ENCODE measurements at regions not wholly inside any gene's neighbourhood (a gene's known extent, or its start where the extent isn't known, plus 50 kb on each side); places are given as distances from the start of the nearest gene placed in this dataset.

DNA sequence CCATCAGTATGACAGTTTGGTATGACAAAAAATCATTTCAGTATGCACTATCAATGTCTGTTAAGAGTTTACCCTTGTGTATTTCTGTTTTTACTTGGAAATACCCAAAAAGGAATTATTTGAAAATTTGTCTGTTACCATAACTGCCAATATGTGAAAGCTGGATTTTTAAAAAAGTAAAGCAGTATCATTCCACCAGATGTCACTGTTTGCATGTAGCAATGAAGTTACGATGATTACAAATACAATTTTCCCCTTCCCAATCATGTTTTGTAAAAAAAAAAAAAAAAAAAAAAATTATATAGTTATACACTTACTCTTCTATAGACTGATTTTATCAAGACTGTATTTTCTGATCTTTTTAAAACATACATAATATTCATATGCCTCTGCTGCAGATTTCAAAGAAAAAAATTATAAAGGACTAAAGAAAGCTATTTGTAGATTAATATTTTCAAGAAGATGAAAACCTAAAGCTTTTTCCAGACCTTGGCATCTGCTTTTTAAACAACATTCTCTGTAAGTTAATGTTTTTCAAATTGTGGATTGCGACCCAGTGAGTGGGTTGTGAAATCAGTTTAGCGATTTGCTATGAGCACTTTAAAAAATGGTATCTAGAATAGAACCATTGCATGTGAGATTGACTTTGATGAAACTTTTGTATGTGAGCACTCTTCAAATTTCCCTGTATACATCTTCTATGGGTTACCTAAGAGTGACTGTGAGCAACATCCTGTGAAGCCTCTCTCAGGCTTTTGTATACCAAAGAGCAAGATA lies 114.2 kb downstream of the TTC6 start:
- in situ Hi-C loops (cut with HindIII; ENCODE audit: low pct_unique_long_range_greater_than_20kb, low sequenced_read_pairs) (no loop called here), intact Hi-C loops (cut with micrococcal nuclease; ENCODE audit: unreplicated experiment) (loop anchor here (2.0 kb wide), 1 partner anchor 165 kb away; no protein-coding TSS in a partner anchor)
- H3K36me3 ChIP-seq (ENCODE audit: control insufficient read depth, insufficient read depth, low read length): no peaks in the 10 kb centered on the region
- POLR2A ChIA-PET: no interaction called here
- CTCF ChIA-PET: interaction anchor here (0.7 to 1.3 kb wide), 2 partner anchors 165 to 705 kb away, joined by 7 to 17 read pairs; no protein-coding TSS in a partner anchor
- no peaks in the 10 kb centered on the region for H3K4me1 ChIP-seq (ENCODE audit: control insufficient read depth, insufficient read depth, low read length)
- H3K27me3 ChIP-seq (ENCODE audit: control insufficient read depth, insufficient read depth, low read length): no peaks in the 10 kb centered on the region
- no peak overlapping the region for H3K27ac ChIP-seq (ENCODE audit: low read length)
- no peaks in the 10 kb centered on the region for H3K9me3 ChIP-seq (ENCODE audit: control insufficient read depth, insufficient read depth, low read depth, low read length)
- DNase-seq (ENCODE audit: low read depth, low spot score): no peak
- TF ChIP-seq TCF7L2 (IDR thresholded peaks at IDR 0.05; ENCODE audit: low read depth, low read length): no peak
- TF ChIP-seq, protein P1, sequence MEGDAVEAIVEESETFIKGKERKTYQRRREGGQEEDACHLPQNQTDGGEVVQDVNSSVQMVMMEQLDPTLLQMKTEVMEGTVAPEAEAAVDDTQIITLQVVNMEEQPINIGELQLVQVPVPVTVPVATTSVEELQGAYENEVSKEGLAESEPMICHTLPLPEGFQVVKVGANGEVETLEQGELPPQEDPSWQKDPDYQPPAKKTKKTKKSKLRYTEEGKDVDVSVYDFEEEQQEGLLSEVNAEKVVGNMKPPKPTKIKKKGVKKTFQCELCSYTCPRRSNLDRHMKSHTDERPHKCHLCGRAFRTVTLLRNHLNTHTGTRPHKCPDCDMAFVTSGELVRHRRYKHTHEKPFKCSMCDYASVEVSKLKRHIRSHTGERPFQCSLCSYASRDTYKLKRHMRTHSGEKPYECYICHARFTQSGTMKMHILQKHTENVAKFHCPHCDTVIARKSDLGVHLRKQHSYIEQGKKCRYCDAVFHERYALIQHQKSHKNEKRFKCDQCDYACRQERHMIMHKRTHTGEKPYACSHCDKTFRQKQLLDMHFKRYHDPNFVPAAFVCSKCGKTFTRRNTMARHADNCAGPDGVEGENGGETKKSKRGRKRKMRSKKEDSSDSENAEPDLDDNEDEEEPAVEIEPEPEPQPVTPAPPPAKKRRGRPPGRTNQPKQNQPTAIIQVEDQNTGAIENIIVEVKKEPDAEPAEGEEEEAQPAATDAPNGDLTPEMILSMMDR (IDR thresholded peaks at IDR 0.05): peak; percentile 34; the same call in 1 of the 2 replicates
- no TSS peak for BruUV-seq (replicated peaks)
- no peak for ATAC-seq
- no peak overlapping the region for H3K4me3 ChIP-seq (ENCODE audit: low read depth in 2 of 2, low read length in 2 of 2)

DNA sequence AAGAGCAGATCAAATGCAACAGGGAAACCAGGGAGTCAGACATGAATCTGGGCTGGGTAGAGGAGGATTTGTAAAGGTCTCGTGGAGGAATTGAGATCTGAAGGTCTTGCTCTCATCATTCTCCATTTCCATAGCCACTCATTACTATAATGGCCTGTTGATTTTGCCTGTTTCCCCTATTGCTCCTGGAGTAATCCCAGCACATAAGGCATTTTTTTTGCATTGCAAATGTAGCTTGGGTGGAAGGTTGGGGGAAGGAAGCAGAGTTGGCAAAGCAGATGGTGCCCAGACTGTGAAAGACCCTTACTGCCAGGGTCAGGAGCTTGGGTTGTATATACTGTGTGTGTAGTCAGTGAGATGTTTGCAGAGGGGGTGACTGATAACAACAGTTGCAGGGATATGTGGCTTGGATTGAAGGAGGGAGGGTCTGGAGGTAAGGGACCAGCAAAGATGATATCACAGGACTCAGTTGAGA lies 116.0 kb downstream of the TTC6 start:
- Histone ChIP-seq H3K27me3 (ENCODE audit: control insufficient read depth, insufficient read depth, low read length) (no peaks in the 10 kb centered on the region), H3K36me3 (ENCODE audit: control insufficient read depth, insufficient read depth, low read length) (no peaks in the 10 kb centered on the region), H3K4me3 (ENCODE audit: low read depth in 2 of 2, low read length in 2 of 2) (no peak overlapping the region), H3K27ac (ENCODE audit: low read length) (no peak overlapping the region), H3K4me1 (ENCODE audit: control insufficient read depth, insufficient read depth, low read length) (no peaks in the 10 kb centered on the region), H3K9me3 (ENCODE audit: control insufficient read depth, insufficient read depth, low read depth, low read length) (no peaks in the 10 kb centered on the region)
- ATAC-seq (no peak), DNase-seq (ENCODE audit: low read depth, low spot score) (no peak)
- POLR2A ChIA-PET: no interaction called here
- no TSS peak for BruUV-seq (replicated peaks)
- CTCF ChIA-PET: no interaction called here
- in situ Hi-C loops (cut with HindIII; ENCODE audit: low pct_unique_long_range_greater_than_20kb, low sequenced_read_pairs): no loop called here
- TF ChIP-seq TCF7L2 (IDR thresholded peaks at IDR 0.05; ENCODE audit: low read depth, low read length) (no peak), POLR2AphosphoS5 (IDR thresholded peaks at IDR 0.05; ENCODE audit: low read depth, low read length) (no peak), SIN3A (IDR thresholded peaks at IDR 0.05; ENCODE audit: borderline replicate concordance, insufficient read depth, low read depth, low read length) (no peak)
- TF ChIP-seq, protein P1 (IDR thresholded peaks at IDR 0.05): no peak
- TF ChIP-seq, protein P2, sequence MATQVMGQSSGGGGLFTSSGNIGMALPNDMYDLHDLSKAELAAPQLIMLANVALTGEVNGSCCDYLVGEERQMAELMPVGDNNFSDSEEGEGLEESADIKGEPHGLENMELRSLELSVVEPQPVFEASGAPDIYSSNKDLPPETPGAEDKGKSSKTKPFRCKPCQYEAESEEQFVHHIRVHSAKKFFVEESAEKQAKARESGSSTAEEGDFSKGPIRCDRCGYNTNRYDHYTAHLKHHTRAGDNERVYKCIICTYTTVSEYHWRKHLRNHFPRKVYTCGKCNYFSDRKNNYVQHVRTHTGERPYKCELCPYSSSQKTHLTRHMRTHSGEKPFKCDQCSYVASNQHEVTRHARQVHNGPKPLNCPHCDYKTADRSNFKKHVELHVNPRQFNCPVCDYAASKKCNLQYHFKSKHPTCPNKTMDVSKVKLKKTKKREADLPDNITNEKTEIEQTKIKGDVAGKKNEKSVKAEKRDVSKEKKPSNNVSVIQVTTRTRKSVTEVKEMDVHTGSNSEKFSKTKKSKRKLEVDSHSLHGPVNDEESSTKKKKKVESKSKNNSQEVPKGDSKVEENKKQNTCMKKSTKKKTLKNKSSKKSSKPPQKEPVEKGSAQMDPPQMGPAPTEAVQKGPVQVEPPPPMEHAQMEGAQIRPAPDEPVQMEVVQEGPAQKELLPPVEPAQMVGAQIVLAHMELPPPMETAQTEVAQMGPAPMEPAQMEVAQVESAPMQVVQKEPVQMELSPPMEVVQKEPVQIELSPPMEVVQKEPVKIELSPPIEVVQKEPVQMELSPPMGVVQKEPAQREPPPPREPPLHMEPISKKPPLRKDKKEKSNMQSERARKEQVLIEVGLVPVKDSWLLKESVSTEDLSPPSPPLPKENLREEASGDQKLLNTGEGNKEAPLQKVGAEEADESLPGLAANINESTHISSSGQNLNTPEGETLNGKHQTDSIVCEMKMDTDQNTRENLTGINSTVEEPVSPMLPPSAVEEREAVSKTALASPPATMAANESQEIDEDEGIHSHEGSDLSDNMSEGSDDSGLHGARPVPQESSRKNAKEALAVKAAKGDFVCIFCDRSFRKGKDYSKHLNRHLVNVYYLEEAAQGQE (IDR thresholded peaks at IDR 0.05; ENCODE audit: insufficient read depth in 1 of 2, low read depth in 2 of 2, low read length in 1 of 2): no peak
- intact Hi-C loops (cut with micrococcal nuclease; ENCODE audit: unreplicated experiment): no loop called here
